ENCODE measurements at regions not wholly inside any gene's neighbourhood (a gene's known extent, or its start where the extent isn't known, plus 50 kb on each side); places are given as distances from the start of the nearest gene placed in this dataset.

DNA sequence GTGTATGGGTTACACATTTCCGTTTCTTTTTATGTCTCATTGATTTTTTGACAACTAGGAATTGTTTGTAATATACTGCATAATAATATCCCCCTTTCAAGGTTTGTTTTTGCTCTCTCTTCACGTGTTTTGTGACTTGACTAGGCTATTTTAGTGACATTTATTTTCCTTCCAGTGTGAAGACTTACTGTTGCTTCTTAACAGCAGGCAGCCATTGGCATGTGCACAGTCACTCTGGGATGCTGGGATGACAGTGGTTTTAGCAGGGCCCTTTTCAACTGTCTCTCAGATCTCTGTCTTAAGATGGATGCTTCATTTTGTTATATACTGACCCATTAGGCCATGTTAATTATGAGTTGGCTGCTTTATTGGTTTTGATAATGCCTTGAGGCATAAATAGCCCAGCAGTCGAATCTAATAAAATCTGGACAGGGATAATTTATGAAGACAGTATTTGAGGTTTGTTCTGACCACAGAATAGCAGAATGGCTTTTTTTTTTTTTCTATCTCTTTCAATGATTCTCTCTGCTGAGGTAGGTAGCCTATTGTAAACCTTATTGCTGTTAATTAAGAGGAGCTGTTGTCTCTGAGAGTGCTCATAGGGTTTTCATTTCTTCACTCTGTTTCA is 536.0 kb downstream of the GABRG2 start:
- ChIA-PET POLR2A (no interaction called here), CTCF (no interaction called here)
- Histone ChIP-seq H3K4me3 (ENCODE audit: low read depth in 2 of 2, low read length in 1 of 2) (no peak overlapping the region), H3K27ac (ENCODE audit: low read depth in 2 of 2, low read length in 1 of 2) (no peak overlapping the region), H3K36me3 (replicated peaks in 1 of 2; ENCODE audit: control insufficient read depth in 1 of 2, insufficient read depth in 2 of 2, low read length in 1 of 2) (no peaks in the 10 kb centered on the region), H3K27me3 (ENCODE audit: insufficient read depth) (no peaks in the 10 kb centered on the region), H3K4me1 (ENCODE audit: control insufficient read depth in 1 of 2, insufficient read depth in 2 of 2, low read depth in 1 of 2, low read length in 1 of 2) (no peaks in the 10 kb centered on the region), H3K9ac (no peak overlapping the region), H4K20me1 (ENCODE audit: insufficient read depth) (no peaks in the 10 kb centered on the region), H3K9me3 (no peaks in the 10 kb centered on the region), H3K9me2 (no peaks in the 10 kb centered on the region), H3F3A (replicated peaks; ENCODE audit: insufficient read depth) (no peaks in the 10 kb centered on the region), H3K4me2 (no peak overlapping the region), H3K79me2 (ENCODE audit: insufficient read depth) (no peaks in the 10 kb centered on the region), H2AFZ (ENCODE audit: low read depth) (no peak overlapping the region)
- TF ChIP-seq YY1 (IDR thresholded peaks at IDR 0.05; ENCODE audit: low read depth) (no peak), EP300 (IDR thresholded peaks at IDR 0.05; ENCODE audit: borderline replicate concordance in 1 of 2, low read depth in 1 of 2, low read length in 1 of 2) (no peak), ZBTB33 (IDR thresholded peaks at IDR 0.05; ENCODE audit: borderline replicate concordance, low read depth) (no peak), ELF1 (IDR thresholded peaks at IDR 0.05) (no peak), RFX5 (IDR thresholded peaks at IDR 0.05; ENCODE audit: low read length) (no peak), TCF12 (IDR thresholded peaks at IDR 0.05) (no peak), EZH2phosphoT487 (IDR thresholded peaks at IDR 0.05; ENCODE audit: borderline replicate concordance, low read depth) (no peak), IRF3 (IDR thresholded peaks at IDR 0.05; ENCODE audit: low read depth, low read length) (no peak), TEAD4 (IDR thresholded peaks at IDR 0.05; ENCODE audit: borderline replicate concordance, insufficient read depth) (no peak), MXI1 (IDR thresholded peaks at IDR 0.05; ENCODE audit: low read depth, low read length) (no peak), FOXJ3 (CRISPR knock-in tag; IDR thresholded peaks at IDR 0.05) (no peak), FOSL2 (IDR thresholded peaks at IDR 0.05; ENCODE audit: borderline replicate concordance, low read depth) (no peak), NRF1 (IDR thresholded peaks at IDR 0.05; ENCODE audit: low read depth, low read length) (no peak), RAD21 (IDR thresholded peaks at IDR 0.05; ENCODE audit: low read length) (no peak), GATA2 (CRISPR knock-in tag; IDR thresholded peaks at IDR 0.05) (no peak), RXRA (IDR thresholded peaks at IDR 0.05; ENCODE audit: borderline replicate concordance, low read depth) (no peak), JUND (IDR thresholded peaks at IDR 0.05) (no peak)
- TF ChIP-seq, protein P1, sequence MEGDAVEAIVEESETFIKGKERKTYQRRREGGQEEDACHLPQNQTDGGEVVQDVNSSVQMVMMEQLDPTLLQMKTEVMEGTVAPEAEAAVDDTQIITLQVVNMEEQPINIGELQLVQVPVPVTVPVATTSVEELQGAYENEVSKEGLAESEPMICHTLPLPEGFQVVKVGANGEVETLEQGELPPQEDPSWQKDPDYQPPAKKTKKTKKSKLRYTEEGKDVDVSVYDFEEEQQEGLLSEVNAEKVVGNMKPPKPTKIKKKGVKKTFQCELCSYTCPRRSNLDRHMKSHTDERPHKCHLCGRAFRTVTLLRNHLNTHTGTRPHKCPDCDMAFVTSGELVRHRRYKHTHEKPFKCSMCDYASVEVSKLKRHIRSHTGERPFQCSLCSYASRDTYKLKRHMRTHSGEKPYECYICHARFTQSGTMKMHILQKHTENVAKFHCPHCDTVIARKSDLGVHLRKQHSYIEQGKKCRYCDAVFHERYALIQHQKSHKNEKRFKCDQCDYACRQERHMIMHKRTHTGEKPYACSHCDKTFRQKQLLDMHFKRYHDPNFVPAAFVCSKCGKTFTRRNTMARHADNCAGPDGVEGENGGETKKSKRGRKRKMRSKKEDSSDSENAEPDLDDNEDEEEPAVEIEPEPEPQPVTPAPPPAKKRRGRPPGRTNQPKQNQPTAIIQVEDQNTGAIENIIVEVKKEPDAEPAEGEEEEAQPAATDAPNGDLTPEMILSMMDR (IDR thresholded peaks at IDR 0.05) = no peak
- TF ChIP-seq, protein P2, sequence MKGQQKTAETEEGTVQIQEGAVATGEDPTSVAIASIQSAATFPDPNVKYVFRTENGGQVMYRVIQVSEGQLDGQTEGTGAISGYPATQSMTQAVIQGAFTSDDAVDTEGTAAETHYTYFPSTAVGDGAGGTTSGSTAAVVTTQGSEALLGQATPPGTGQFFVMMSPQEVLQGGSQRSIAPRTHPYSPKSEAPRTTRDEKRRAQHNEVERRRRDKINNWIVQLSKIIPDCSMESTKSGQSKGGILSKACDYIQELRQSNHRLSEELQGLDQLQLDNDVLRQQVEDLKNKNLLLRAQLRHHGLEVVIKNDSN (IDR thresholded peaks at IDR 0.05; ENCODE audit: borderline replicate concordance, low read depth) = no peak
- WGBS (ENCODE audit: low lambda C conversion rate) = 0% methylated on average over 3 of the region's 3 CpGs
- no peak for DNase-seq

Data from SK-N-SH (cell line).